ENCODE measurements at regions not wholly inside any gene's neighbourhood (a gene's known extent, or its start where the extent isn't known, plus 50 kb on each side); places are given as distances from the start of the nearest gene placed in this dataset.
A peak's percentile ranks its signal among the peaks of the same experiment; 100 is the strongest.

DNA sequence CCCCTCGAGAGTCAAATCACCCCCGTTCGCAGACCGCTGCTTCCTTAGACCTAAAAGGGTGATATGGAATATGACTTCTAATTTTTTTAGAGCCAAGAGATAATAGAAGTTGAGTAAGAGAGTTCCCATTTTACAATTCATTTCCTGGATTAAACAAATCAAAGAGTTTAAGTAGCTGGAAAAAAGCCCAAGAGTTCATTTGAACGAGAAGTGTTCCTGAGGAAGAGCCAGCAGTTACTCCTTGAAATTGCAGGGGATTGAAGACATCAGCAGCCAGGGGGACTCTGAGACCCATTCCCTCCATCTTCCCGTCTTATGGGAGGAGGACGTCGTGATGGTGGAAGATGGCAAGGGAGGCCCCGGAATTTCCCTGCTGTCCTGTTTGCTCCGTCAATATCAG, 277.0 kb downstream of the WDR11 start:
- peak overlapping the region; percentile 50 for H3K4me2 ChIP-seq
- H3K36me3 ChIP-seq (replicated peaks; ENCODE audit: insufficient read depth, low read depth) = no peaks in the 10 kb centered on the region
- no peak overlapping the region for H2AFZ ChIP-seq
- no peak overlapping the region for H3K4me3 ChIP-seq
- peak; percentile 22 for TF ChIP-seq CTCF (IDR thresholded peaks at IDR 0.05; ENCODE audit: poor library complexity)
- no peak for TF ChIP-seq EZH2phosphoT487 (IDR thresholded peaks at IDR 0.05; ENCODE audit: low read depth, severe bottlenecking, unreplicated experiment)
- H3K4me1 ChIP-seq (ENCODE audit: insufficient read depth) = peaks cover 5% of the 10 kb centered on the region
- no peaks in the 10 kb centered on the region for H4K20me1 ChIP-seq (ENCODE audit: insufficient read depth, poor library complexity, severe bottlenecking)
- H3K9me3 ChIP-seq (ENCODE audit: low read depth) = no peaks in the 10 kb centered on the region
- peak; percentile 31 for DNase-seq (ENCODE audit: low spot score)
- no peaks in the 10 kb centered on the region for H3K27me3 ChIP-seq
- peak overlapping the region; percentile 47 for H3K27ac ChIP-seq
- no peaks in the 10 kb centered on the region for H3K79me2 ChIP-seq
- no peaks in the 10 kb centered on the region for H3K9me2 ChIP-seq (replicated peaks; ENCODE audit: insufficient read depth)
- WGBS (ENCODE audit: low lambda C conversion rate, missing lambda C conversion rate) = 65% methylated on average over 10 of the region's 10 CpGs

DNA sequence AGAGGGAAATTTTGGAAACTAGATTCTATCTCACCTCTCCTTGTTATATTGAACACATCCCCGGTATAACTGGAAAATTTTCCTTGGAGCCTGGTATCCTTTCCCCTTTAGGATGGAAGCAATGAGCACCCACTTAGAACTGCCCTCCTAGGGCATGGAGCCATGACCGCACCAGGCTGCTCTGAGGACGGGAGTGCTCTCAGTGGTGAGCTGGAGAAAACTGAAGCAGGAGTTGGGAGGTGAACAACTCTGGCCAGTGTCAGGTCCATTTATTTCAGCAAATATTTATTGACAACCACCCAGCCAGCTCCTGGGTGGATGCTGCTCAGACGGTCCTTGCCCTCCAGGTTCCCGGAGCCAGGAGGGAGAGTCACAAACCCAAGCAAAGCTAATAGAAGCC, 278.1 kb downstream of the WDR11 start:
- H3K36me3 ChIP-seq (replicated peaks; ENCODE audit: insufficient read depth, low read depth) = no peaks in the 10 kb centered on the region
- 99% methylated on average over 5 of the region's 5 CpGs for WGBS (ENCODE audit: low lambda C conversion rate, missing lambda C conversion rate)
- H4K20me1 ChIP-seq (ENCODE audit: insufficient read depth, poor library complexity, severe bottlenecking) = no peaks in the 10 kb centered on the region
- H3K27ac ChIP-seq = no peak overlapping the region
- no peak overlapping the region for H2AFZ ChIP-seq
- DNase-seq (ENCODE audit: low spot score) = no peak
- no peaks in the 10 kb centered on the region for H3K27me3 ChIP-seq
- H3K79me2 ChIP-seq = no peaks in the 10 kb centered on the region
- no peaks in the 10 kb centered on the region for H3K9me3 ChIP-seq (ENCODE audit: low read depth)
- TF ChIP-seq EZH2phosphoT487 (IDR thresholded peaks at IDR 0.05; ENCODE audit: low read depth, severe bottlenecking, unreplicated experiment) = no peak
- no peak for TF ChIP-seq CTCF (IDR thresholded peaks at IDR 0.05; ENCODE audit: poor library complexity)
- no peak for TF ChIP-seq EZH2 (IDR thresholded peaks at IDR 0.05; ENCODE audit: borderline replicate concordance)
- H3K9me2 ChIP-seq (replicated peaks; ENCODE audit: insufficient read depth) = no peaks in the 10 kb centered on the region
- H3K4me3 ChIP-seq = no peak overlapping the region
- peaks cover 5% of the 10 kb centered on the region for H3K4me1 ChIP-seq (ENCODE audit: insufficient read depth)
- H3K4me2 ChIP-seq = no peak overlapping the region

DNA sequence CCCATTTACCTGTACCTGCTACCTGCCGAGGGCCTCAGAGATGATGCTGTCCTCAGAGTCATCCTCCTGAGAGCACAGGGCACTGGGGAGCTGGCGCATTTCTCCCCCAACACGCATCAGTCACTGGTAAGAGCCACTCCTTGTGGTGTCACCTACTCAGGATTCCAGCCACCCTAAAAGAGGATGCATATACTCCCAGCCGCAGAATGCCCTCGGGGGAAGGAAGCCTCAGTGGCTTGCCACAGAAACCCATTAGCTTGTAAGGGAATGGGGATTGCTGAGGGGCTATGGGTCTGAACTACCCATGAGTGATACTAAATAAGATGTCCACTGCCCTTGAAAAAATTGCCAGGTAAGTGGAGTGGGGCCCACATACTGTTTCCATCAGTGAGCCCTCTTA, 279.2 kb downstream of the WDR11 start:
- Histone ChIP-seq H3K27ac (no peak overlapping the region), H2AFZ (no peak overlapping the region), H3K36me3 (replicated peaks; ENCODE audit: insufficient read depth, low read depth) (no peaks in the 10 kb centered on the region), H3K4me2 (no peak overlapping the region), H4K20me1 (ENCODE audit: insufficient read depth, poor library complexity, severe bottlenecking) (no peaks in the 10 kb centered on the region), H3K9me2 (replicated peaks; ENCODE audit: insufficient read depth) (no peaks in the 10 kb centered on the region), H3K27me3 (no peaks in the 10 kb centered on the region), H3K9me3 (ENCODE audit: low read depth) (no peaks in the 10 kb centered on the region), H3K79me2 (no peaks in the 10 kb centered on the region), H3K4me1 (ENCODE audit: insufficient read depth) (peaks cover 5% of the 10 kb centered on the region), H3K4me3 (no peak overlapping the region)
- TF ChIP-seq CTCF (IDR thresholded peaks at IDR 0.05; ENCODE audit: poor library complexity) = no peak
- no peak for TF ChIP-seq EZH2 (IDR thresholded peaks at IDR 0.05; ENCODE audit: borderline replicate concordance)
- TF ChIP-seq EZH2phosphoT487 (IDR thresholded peaks at IDR 0.05; ENCODE audit: low read depth, severe bottlenecking, unreplicated experiment) = no peak
- 94% methylated on average over 5 of the region's 5 CpGs for WGBS (ENCODE audit: low lambda C conversion rate, missing lambda C conversion rate)
- DNase-seq (ENCODE audit: low spot score) = no peak

DNA sequence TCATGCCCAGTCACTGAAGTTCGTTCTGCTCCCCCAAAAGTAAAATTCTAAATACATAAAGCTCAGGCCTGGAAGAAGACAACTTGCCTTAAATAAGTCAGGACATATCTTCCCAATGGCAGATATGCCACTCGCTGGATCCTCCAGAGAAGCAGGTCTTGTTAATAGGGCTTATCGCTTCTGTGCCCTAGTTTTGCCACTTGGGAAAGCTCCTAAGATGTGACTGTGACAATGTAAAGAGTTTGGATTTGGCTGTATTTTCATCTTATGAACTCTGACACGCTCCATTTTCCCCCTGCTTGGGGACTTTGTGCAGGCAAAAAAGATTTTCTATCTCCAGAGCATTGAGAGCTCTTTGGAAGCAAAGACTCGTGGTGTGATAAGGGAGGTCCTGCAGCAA, 279.9 kb downstream of the WDR11 start:
- H3K4me2 ChIP-seq = no peak overlapping the region
- WGBS (ENCODE audit: low lambda C conversion rate, missing lambda C conversion rate) = 90% methylated on average over 5 of the region's 5 CpGs
- H4K20me1 ChIP-seq (ENCODE audit: insufficient read depth, poor library complexity, severe bottlenecking) = no peaks in the 10 kb centered on the region
- no peaks in the 10 kb centered on the region for H3K79me2 ChIP-seq
- H3K4me3 ChIP-seq = no peak overlapping the region
- DNase-seq (ENCODE audit: low spot score) = no peak
- peak overlapping the region; percentile 56 for H3K27ac ChIP-seq
- no peaks in the 10 kb centered on the region for H3K36me3 ChIP-seq (replicated peaks; ENCODE audit: insufficient read depth, low read depth)
- H3K9me2 ChIP-seq (replicated peaks; ENCODE audit: insufficient read depth) = no peaks in the 10 kb centered on the region
- H2AFZ ChIP-seq = no peak overlapping the region
- H3K9me3 ChIP-seq (ENCODE audit: low read depth) = no peaks in the 10 kb centered on the region
- H3K27me3 ChIP-seq = no peaks in the 10 kb centered on the region
- H3K4me1 ChIP-seq (ENCODE audit: insufficient read depth) = peaks cover 5% of the 10 kb centered on the region
- no peak for TF ChIP-seq EZH2phosphoT487 (IDR thresholded peaks at IDR 0.05; ENCODE audit: low read depth, severe bottlenecking, unreplicated experiment)
- no peak for TF ChIP-seq CTCF (IDR thresholded peaks at IDR 0.05; ENCODE audit: poor library complexity)
- no peak for TF ChIP-seq EZH2 (IDR thresholded peaks at IDR 0.05; ENCODE audit: borderline replicate concordance)
